HepG2 (cell line): ENCODE measurements at regions not wholly inside any gene's neighbourhood (a gene's known extent, or its start where the extent isn't known, plus 50 kb on each side); places are given as distances from the start of the nearest gene placed in this dataset.

Experiments used
- DPF2 ChIP-seq: sonication (generic); formaldehyde crosslinking; IDR thresholded peaks from 2 replicates; pipeline ENCODE4 v1.4.0; 2020; ENCODE audit warnings: mild to moderate bottlenecking, low read depth, missing genetic modification reagents, borderline replicate concordance
- HOMEZ ChIP-seq: IDR thresholded peaks from 2 replicates; pipeline ENCODE4 v1.6.1; 2016; ENCODE audit warnings: low read depth
- IRF9 ChIP-seq: sonication (generic); formaldehyde crosslinking; IDR thresholded peaks from 2 replicates; pipeline ENCODE4 v1.8.0; 2022; ENCODE audit warnings: missing genetic modification reagents, mild to moderate bottlenecking, borderline replicate concordance
- POLR2A ChIP-seq, 2 experiments: IDR thresholded peaks; 2 replicates each; pipeline ENCODE4 v1.6.1; 2011; ENCODE audit warnings: low read depth in 2 of 2, low read length in 2 of 2, mild to moderate bottlenecking in 1 of 2, moderate library complexity in 1 of 2; ENCODE audit not compliant: insufficient read depth in 1 of 2
- PTBP1 ChIP-seq: fragments of 200-400 bp; formaldehyde crosslinking; IDR thresholded peaks from 2 replicates; pipeline ENCODE4 v1.6.1; 2018; ENCODE audit warnings: low read length, low read depth; ENCODE audit not compliant: poor library complexity, severe bottlenecking
- RBAK ChIP-seq: sonication (generic); formaldehyde crosslinking; IDR thresholded peaks from 2 replicates; pipeline ENCODE4 v1.5.1; 2020; ENCODE audit warnings: mild to moderate bottlenecking, missing genetic modification reagents
- SNRNP70 ChIP-seq: fragments of 200-400 bp; formaldehyde crosslinking; IDR thresholded peaks from 2 replicates; pipeline ENCODE4 v1.6.1; 2017; ENCODE audit warnings: mild to moderate bottlenecking, low read depth, low read length, moderate library complexity
- SP1 ChIP-seq, 2 experiments: fragments of 450-650 bp in 1 of 2; sonication (generic) in 1 of 2; formaldehyde crosslinking in 1 of 2; IDR thresholded peaks; 2 replicates each; pipeline versions ENCODE4 v1.4.0 to v1.6.1; 2016 to 2020; ENCODE audit warnings: missing genetic modification reagents in 1 of 2
- USF2 ChIP-seq, 2 experiments: sonication (generic) in 1 of 2; formaldehyde crosslinking in 1 of 2; IDR thresholded peaks; 2 replicates each; pipeline versions ENCODE4 v1.5.1 to v1.6.1; 2011 to 2020; ENCODE audit warnings: borderline replicate concordance in 1 of 2, low read depth in 1 of 2, low read length in 1 of 2, mild to moderate bottlenecking in 1 of 2, missing genetic modification reagents in 1 of 2, moderate library complexity in 1 of 2
- ZIK1 ChIP-seq: sonication (generic); formaldehyde crosslinking; IDR thresholded peaks from 2 replicates; pipeline ENCODE4 v1.5.0; 2020; ENCODE audit warnings: mild to moderate bottlenecking, low read depth, missing genetic modification reagents, borderline replicate concordance
- ZNF234 ChIP-seq: sonication (generic); formaldehyde crosslinking; conservative IDR thresholded peaks from 2 replicates; pipeline ENCODE4 v1.5.1; 2020; ENCODE audit warnings: mild to moderate bottlenecking, missing genetic modification reagents
- ZNF318 ChIP-seq: sonication (generic); formaldehyde crosslinking; IDR thresholded peaks from 2 replicates; pipeline ENCODE4 v1.4.0; 2020; ENCODE audit warnings: mild to moderate bottlenecking, missing genetic modification reagents
- ZNF572 ChIP-seq: sonication (generic); formaldehyde crosslinking; IDR thresholded peaks from 2 replicates; pipeline ENCODE4 v1.5.1; 2020; ENCODE audit warnings: mild to moderate bottlenecking, missing genetic modification reagents

- TF ChIP-seq HOMEZ (CRISPR knock-in tag): no peak
- no peak for TF ChIP-seq DPF2
- no peak for TF ChIP-seq ZIK1
- no peak for TF ChIP-seq SP1 (IDR thresholded peaks at IDR 0.05)
- no peak for TF ChIP-seq SP1 (CRISPR knock-in tag; IDR thresholded peaks at IDR 0.05)
- TF ChIP-seq ZNF234 (CRISPR knock-in tag): no peak
- no peak for TF ChIP-seq ZNF572 (CRISPR knock-in tag)
- no peak for TF ChIP-seq IRF9 (CRISPR knock-in tag)
- no peak for TF ChIP-seq SNRNP70
- no peak for TF ChIP-seq POLR2A (IDR thresholded peaks at IDR 0.05; ENCODE audit: insufficient read depth in 1 of 2, low read depth in 2 of 2, low read length in 2 of 2)
- no peak for TF ChIP-seq USF2 (IDR thresholded peaks at IDR 0.05; ENCODE audit: low read depth, low read length)
- TF ChIP-seq USF2 (CRISPR knock-in tag; IDR thresholded peaks at IDR 0.05; ENCODE audit: borderline replicate concordance): no peak
- TF ChIP-seq ZNF318 (CRISPR knock-in tag): no peak
- TF ChIP-seq RBAK: no peak
- TF ChIP-seq PTBP1: no peak
Observed at GRCh38 chrX:56068274-56068758, 163.8 kb upstream of the KLF8 start.
